Activated T-helper 17 cell treated with anti-CD3 and anti-CD28 coated beads, Interleukin-2, amount 50 U/mL, for 72 hours (primary cell): ENCODE measurements at regions not wholly inside any gene's neighbourhood (a gene's known extent, or its start where the extent isn't known, plus 50 kb on each side); places are given as distances from the start of the nearest gene placed in this dataset.

Experiments used
- ATAC-seq: fragments of 150-1000 bp; cut with Tn5 transposase; replicated peaks from 2 replicates; pipeline ENCODE4 v1.10.0; 2021; ENCODE audit warnings: mild to moderate bottlenecking, moderate library complexity
- H3K27ac Mint-ChIP-seq: one replicate; pipeline ENCODE4 v1.8.0; 2022; ENCODE audit warnings: mixed read lengths
- H3K27me3 Mint-ChIP-seq: one replicate; pipeline ENCODE4 v1.8.0; 2022; ENCODE audit warnings: mixed read lengths
- H3K36me3 Mint-ChIP-seq: one replicate; pipeline ENCODE4 v1.8.0; 2022; ENCODE audit warnings: low read depth, mild to moderate bottlenecking, mixed read lengths
- H3K4me1 Mint-ChIP-seq: one replicate; pipeline ENCODE4 v1.8.0; 2022; ENCODE audit warnings: mixed read lengths
- H3K4me3 Mint-ChIP-seq: one replicate; pipeline ENCODE4 v1.8.0; 2022; ENCODE audit warnings: mild to moderate bottlenecking, mixed read lengths
- H3K9me3 Mint-ChIP-seq: one replicate; pipeline ENCODE4 v1.8.0; 2022; ENCODE audit warnings: mixed read lengths

GRCh38 chr1:29576510-29576909 is 340.2 kb downstream of the PTPRU start:
- Mint-ChIP-seq H3K4me1 (no peaks in the 10 kb centered on the region), H3K4me3 (no peak overlapping the region), H3K27me3 (peaks cover 11% of the 10 kb centered on the region), H3K36me3 (no peaks in the 10 kb centered on the region), H3K27ac (no peak overlapping the region), H3K9me3 (no peaks in the 10 kb centered on the region)
- ATAC-seq, result no peak

DNA sequence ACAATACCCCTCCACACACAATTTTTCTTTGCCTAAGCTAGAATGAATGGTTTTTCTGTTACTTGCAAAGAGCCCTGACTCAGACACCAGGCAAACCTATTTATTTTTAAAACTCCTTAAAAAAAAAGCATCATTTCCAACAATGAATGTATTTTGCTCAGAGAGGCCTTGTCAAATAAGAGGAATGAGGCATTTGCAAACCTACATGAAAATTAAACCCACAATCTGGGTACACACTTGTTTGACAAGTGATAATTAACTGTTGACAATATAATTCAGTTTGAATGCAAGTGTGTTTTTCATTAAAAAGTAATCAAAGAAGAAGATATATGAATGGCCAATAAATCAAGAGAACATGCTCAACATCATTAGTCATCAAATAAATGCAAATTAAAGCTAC is 339.5 kb downstream of the PTPRU start:
- ATAC-seq, result no peak
- H3K4me1 Mint-ChIP-seq, result no peaks in the 10 kb centered on the region
- no peak overlapping the region for H3K27ac Mint-ChIP-seq
- no peaks in the 10 kb centered on the region for H3K9me3 Mint-ChIP-seq
- H3K27me3 Mint-ChIP-seq, result peaks cover 11% of the 10 kb centered on the region
- no peak overlapping the region for H3K4me3 Mint-ChIP-seq
- H3K36me3 Mint-ChIP-seq, result no peaks in the 10 kb centered on the region

- H3K27ac Mint-ChIP-seq, result no peak overlapping the region
- H3K36me3 Mint-ChIP-seq, result no peaks in the 10 kb centered on the region
- no peaks in the 10 kb centered on the region for H3K4me1 Mint-ChIP-seq
- H3K4me3 Mint-ChIP-seq, result no peak overlapping the region
- no peaks in the 10 kb centered on the region for H3K9me3 Mint-ChIP-seq
- peaks cover 8% of the 10 kb centered on the region for H3K27me3 Mint-ChIP-seq
- ATAC-seq, result no peak
Observed at GRCh38 chr1:29575277-29575676, 339.0 kb downstream of the PTPRU start.

- Mint-ChIP-seq H3K36me3 (no peaks in the 10 kb centered on the region), H3K27me3 (peaks cover 9% of the 10 kb centered on the region), H3K4me1 (no peaks in the 10 kb centered on the region), H3K4me3 (no peak overlapping the region), H3K27ac (no peak overlapping the region), H3K9me3 (no peaks in the 10 kb centered on the region)
- no peak for ATAC-seq
Observed at GRCh38 chr1:29574871-29575270, 338.5 kb downstream of the PTPRU start.

DNA sequence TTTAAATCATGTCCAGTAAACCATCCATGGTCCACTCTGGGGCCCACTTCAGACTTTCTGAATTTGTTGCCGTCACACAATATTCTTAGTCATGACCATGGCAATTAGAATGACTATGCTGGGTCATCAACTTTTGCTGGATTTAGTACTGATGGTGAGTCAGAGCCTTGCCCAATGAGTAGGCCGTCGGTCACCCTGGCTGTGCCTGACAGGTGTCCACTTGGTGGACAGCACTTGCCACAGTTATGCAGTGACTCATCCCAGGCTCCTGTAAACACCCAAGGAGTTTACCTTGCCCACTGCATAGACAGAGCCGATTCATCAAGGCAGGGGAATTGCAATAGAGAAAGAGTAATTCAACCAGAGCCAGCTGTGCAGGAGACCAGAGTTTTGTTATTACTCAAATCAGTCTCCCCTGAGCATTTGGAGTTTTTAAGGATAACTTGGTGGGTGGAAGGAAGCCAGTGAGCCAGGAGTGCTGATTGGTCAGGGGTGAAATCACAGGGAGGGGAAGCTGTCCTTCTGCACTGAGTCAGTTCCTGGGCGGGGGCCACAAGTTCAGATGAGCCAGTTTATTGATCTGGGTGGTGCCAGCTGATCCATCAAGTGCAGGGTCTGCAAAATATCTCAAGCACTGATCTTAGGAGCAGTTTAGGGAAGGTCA is 333.8 kb downstream of the PTPRU start:
- peaks cover 13% of the 10 kb centered on the region for H3K9me3 Mint-ChIP-seq
- H3K4me3 Mint-ChIP-seq, result no peak overlapping the region
- H3K27ac Mint-ChIP-seq, result no peak overlapping the region
- ATAC-seq, result no peak
- no peaks in the 10 kb centered on the region for H3K4me1 Mint-ChIP-seq
- no peaks in the 10 kb centered on the region for H3K36me3 Mint-ChIP-seq
- H3K27me3 Mint-ChIP-seq, result peaks cover 6% of the 10 kb centered on the region

GRCh38 chr1:29567257-29567656 is 330.9 kb downstream of the PTPRU start:
- Mint-ChIP-seq H3K27ac (no peak overlapping the region), H3K36me3 (no peaks in the 10 kb centered on the region), H3K27me3 (peaks cover 8% of the 10 kb centered on the region), H3K4me1 (no peaks in the 10 kb centered on the region), H3K9me3 (peaks cover 27% of the 10 kb centered on the region), H3K4me3 (no peak overlapping the region)
- ATAC-seq, result no peak

DNA sequence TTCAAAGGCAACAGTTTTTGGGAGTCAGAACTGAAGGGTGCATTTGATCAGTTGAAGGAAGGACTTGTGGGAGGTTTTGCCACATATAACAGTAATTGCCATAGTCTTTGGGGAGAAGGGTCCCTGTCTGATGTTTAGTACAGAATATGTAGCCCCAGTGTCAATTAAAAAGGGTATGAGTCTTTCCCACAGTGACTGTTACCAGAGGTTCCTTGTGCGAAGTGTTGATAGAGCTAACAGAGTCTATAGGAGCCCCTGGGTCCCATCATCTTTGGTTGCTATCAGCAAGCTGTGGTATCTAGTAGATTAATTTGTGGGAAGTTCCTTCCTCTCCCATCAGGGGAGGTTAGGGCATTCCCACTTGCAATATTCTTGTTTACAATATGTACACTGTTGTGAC is 329.2 kb downstream of the PTPRU start:
- Mint-ChIP-seq H3K27ac (no peak overlapping the region), H3K4me1 (no peaks in the 10 kb centered on the region), H3K27me3 (peaks cover 8% of the 10 kb centered on the region), H3K9me3 (peaks cover 27% of the 10 kb centered on the region), H3K4me3 (no peak overlapping the region), H3K36me3 (no peaks in the 10 kb centered on the region)
- ATAC-seq, result no peak

- Mint-ChIP-seq H3K36me3 (no peaks in the 10 kb centered on the region), H3K4me1 (peaks cover 3% of the 10 kb centered on the region), H3K27me3 (peaks cover 14% of the 10 kb centered on the region), H3K27ac (no peak overlapping the region), H3K4me3 (no peak overlapping the region), H3K9me3 (peaks cover 27% of the 10 kb centered on the region)
- ATAC-seq, result no peak
Observed at GRCh38 chr1:29563571-29563970, 327.2 kb downstream of the PTPRU start.

- H3K36me3 Mint-ChIP-seq, result no peaks in the 10 kb centered on the region
- no peak overlapping the region for H3K27ac Mint-ChIP-seq
- H3K4me3 Mint-ChIP-seq, result no peak overlapping the region
- peaks cover 24% of the 10 kb centered on the region for H3K9me3 Mint-ChIP-seq
- peaks cover 3% of the 10 kb centered on the region for H3K4me1 Mint-ChIP-seq
- ATAC-seq, result no peak
- peaks cover 15% of the 10 kb centered on the region for H3K27me3 Mint-ChIP-seq
Observed at GRCh38 chr1:29563092-29563491, 326.8 kb downstream of the PTPRU start.

DNA sequence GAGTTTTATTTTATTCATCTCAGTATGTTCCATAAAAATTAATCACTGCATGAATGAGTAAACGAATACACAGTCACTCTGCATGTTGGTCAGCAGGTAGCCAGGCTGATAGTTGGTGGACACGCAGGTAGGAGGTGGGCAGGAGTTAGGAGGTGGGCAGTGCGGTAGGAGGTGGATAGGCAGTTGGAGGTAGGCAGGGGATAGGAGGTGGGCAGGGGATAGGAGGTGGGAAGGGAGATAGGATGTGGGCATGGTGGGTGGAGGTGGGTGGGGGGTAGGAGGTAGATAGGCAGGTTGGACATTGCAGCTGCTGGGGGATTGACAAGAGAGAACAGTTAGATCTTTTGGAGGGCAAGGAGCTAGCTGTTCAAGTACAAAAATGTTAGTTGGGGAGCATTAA is 322.7 kb downstream of the PTPRU start:
- Mint-ChIP-seq H3K36me3 (no peaks in the 10 kb centered on the region), H3K27me3 (peaks cover 15% of the 10 kb centered on the region), H3K4me1 (peaks cover 3% of the 10 kb centered on the region), H3K9me3 (peaks cover 14% of the 10 kb centered on the region), H3K27ac (no peak overlapping the region), H3K4me3 (no peak overlapping the region)
- ATAC-seq, result no peak

DNA sequence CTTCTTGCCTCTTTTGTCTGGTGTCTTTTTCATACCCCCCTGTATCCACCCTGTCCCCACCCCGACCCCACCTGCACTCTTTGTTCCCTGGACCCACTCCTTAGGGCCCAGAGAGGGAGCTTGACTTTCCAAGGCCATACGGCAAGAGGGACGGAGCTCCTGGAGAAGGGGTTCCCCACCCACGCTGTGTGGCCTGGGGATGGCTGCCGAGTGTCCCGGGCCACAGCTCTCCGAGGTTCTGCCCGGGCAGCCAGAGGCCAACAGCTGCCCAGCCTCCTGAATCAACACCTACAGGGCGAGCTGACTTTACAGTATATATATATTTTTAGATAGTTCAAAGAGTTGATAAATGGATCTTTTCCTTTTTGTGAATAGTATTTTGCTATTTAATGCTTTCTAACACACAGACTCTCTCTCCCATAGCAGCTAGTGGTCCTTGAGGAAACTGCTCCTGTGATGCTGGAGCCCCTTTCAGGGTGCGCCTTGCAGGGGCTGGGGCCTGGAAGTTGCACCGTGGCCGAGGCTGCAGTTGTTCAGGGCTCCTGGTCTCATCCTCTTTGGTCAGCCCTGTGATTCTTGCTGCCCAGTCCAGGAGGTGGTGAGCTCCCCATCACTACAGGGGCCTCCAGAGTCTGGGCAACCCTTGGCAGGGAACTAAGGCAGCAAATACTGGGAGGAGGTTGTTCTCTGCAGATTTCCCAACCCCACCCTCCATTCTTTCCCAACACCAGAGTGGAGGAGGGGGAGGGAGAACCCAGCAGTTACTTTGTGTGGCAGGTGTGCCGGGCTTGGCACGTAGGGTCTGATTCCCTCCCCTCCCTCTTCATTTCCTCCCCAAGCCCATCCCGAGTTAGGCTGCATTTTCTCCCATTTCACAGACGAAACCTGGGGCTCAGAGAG is 321.6 kb downstream of the PTPRU start:
- Mint-ChIP-seq H3K36me3 (no peaks in the 10 kb centered on the region), H3K27me3 (peaks cover 15% of the 10 kb centered on the region), H3K4me1 (peaks cover 3% of the 10 kb centered on the region), H3K9me3 (peaks cover 6% of the 10 kb centered on the region), H3K4me3 (no peak overlapping the region), H3K27ac (no peak overlapping the region)
- no peak for ATAC-seq

GRCh38 chr1:29557066-29557465 is 320.7 kb downstream of the PTPRU start:
- Mint-ChIP-seq H3K4me1 (peaks cover 3% of the 10 kb centered on the region), H3K27me3 (peaks cover 10% of the 10 kb centered on the region), H3K27ac (no peak overlapping the region), H3K36me3 (no peaks in the 10 kb centered on the region), H3K4me3 (no peak overlapping the region), H3K9me3 (no peaks in the 10 kb centered on the region)
- no peak for ATAC-seq

DNA sequence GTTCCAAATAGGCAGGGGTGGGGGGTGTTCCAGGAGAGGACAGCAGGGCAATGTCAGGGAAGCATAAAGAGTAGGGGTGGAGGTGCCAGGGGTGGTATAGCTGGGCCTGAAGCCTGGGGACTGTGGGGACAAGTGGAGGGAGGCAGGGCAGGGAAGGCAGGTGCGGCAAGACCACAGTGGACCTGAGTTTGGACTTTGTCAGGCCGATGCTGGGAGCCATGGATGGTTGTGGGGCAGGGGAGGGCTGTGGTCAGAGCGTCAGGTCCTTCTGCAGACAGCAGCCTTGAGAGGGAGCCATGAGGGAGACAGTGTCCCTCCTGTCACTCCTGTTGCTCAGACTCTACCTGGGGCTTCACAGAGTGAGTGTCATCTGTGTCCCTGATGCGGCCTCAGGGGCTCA is 320.3 kb downstream of the PTPRU start:
- ATAC-seq, result no peak
- peaks cover 3% of the 10 kb centered on the region for H3K4me1 Mint-ChIP-seq
- no peaks in the 10 kb centered on the region for H3K36me3 Mint-ChIP-seq
- no peak overlapping the region for H3K27ac Mint-ChIP-seq
- H3K27me3 Mint-ChIP-seq, result peaks cover 10% of the 10 kb centered on the region
- H3K9me3 Mint-ChIP-seq, result no peaks in the 10 kb centered on the region
- no peak overlapping the region for H3K4me3 Mint-ChIP-seq

DNA sequence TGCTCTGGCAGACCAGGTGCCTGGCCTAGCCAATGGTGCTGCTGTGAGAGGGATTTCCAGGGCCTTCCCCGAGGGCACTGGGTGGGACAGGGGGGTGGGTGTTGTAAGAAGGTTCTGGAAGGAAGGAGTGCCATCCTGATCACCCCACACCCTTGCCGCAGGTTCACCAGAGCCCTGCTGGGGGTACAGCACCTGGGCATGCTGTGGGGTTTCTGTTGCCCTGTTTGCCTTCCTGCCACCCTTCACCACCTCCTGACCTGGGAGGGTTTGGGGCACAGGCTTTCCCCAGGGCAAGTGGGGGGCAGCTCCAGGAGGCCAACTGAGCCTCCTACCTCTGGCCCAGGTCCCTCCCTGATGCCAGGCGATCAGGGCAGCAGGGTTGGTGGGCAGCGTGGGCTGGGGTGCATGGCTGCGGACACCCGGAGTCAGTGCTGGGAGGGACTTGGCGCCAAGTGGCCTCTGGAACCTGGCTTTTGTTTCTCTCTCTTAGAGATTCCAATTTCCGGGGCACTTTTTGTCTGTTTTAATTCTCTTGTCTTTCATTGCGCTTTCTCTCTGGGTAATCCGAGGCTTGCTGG is 318.8 kb downstream of the PTPRU start:
- Mint-ChIP-seq H3K9me3 (no peaks in the 10 kb centered on the region), H3K36me3 (no peaks in the 10 kb centered on the region), H3K4me3 (no peak overlapping the region), H3K4me1 (peaks cover 2% of the 10 kb centered on the region), H3K27ac (no peak overlapping the region), H3K27me3 (peaks cover 8% of the 10 kb centered on the region)
- ATAC-seq, result no peak

GRCh38 chr1:29554208-29554778 is 318.0 kb downstream of the PTPRU start:
- Mint-ChIP-seq H3K27me3 (peaks cover 5% of the 10 kb centered on the region), H3K4me3 (no peak overlapping the region), H3K27ac (no peak overlapping the region), H3K36me3 (no peaks in the 10 kb centered on the region), H3K4me1 (no peaks in the 10 kb centered on the region), H3K9me3 (no peaks in the 10 kb centered on the region)
- ATAC-seq, result no peak
